Smooth muscle cell (in vitro differentiated cells): ENCODE measurements at regions not wholly inside any gene's neighbourhood (a gene's known extent, or its start where the extent isn't known, plus 50 kb on each side); places are given as distances from the start of the nearest gene placed in this dataset.

Source experiments
- DNase-seq: peaks from one replicate; lab custom pipeline; 2025; ENCODE audit not compliant: unreplicated experiment; lab: John Stamatoyannopoulos, UW
- H2AFZ ChIP-seq: fragments of 200-600 bp; sonication (generic); 2 replicates; pipeline ENCODE4 v1.6.0; 2016; ENCODE audit warnings: antibody characterized with exemption, low read depth, mild to moderate bottlenecking
- H3F3A ChIP-seq: fragments of 200-600 bp; sonication (generic); 2 replicates; pipeline ENCODE4 v1.6.0; 2017; ENCODE audit warnings: antibody characterized with exemption, low read depth
- H3K27ac ChIP-seq: fragments of 200-600 bp; sonication (generic); 2 replicates; pipeline ENCODE4 v1.5.1; 2016; ENCODE audit warnings: low read depth, mild to moderate bottlenecking
- H3K27me3 ChIP-seq: fragments of 200-600 bp; sonication (generic); 2 replicates; pipeline ENCODE4 v1.6.1; 2016; ENCODE audit warnings: low read depth, mild to moderate bottlenecking
- H3K36me3 ChIP-seq: fragments of 200-600 bp; sonication (generic); 2 replicates; pipeline ENCODE4 v1.5.1; 2016; ENCODE audit warnings: low read depth
- H3K4me1 ChIP-seq: fragments of 200-600 bp; sonication (generic); 2 replicates; pipeline ENCODE4 v1.5.1; 2016; ENCODE audit warnings: low read depth
- H3K4me2 ChIP-seq: fragments of 200-600 bp; sonication (generic); 2 replicates; pipeline ENCODE4 v1.6.0; 2016; ENCODE audit warnings: mild to moderate bottlenecking
- H3K4me3 ChIP-seq: fragments of 200-600 bp; sonication (generic); 2 replicates; pipeline ENCODE4 v1.5.1; 2016; ENCODE audit warnings: mild to moderate bottlenecking
- H3K79me2 ChIP-seq: fragments of 200-600 bp; sonication (generic); 2 replicates; pipeline ENCODE4 v1.6.0; 2016; ENCODE audit warnings: low read depth, mild to moderate bottlenecking
- H3K9ac ChIP-seq: fragments of 200-600 bp; sonication (generic); 2 replicates; pipeline ENCODE4 v1.6.0; 2016; ENCODE audit warnings: low read depth
- H3K9me3 ChIP-seq: fragments of 200-600 bp; sonication (generic); replicated peaks from 2 replicates; pipeline ENCODE4 v1.5.1; 2016; ENCODE audit warnings: low read depth
- H4K20me1 ChIP-seq: fragments of 200-600 bp; sonication (generic); 2 replicates; pipeline ENCODE4 v1.6.0; 2016; ENCODE audit warnings: low read depth
- WGBS: methylation state at CpG from one replicate; pipeline ENCODE4 v1.1.7; 2016; ENCODE audit warnings: low lambda C conversion rate; 5-methylcytosine and 5-hydroxymethylcytosine counted together
- TF ChIP-seq, protein P1 (sequence below): fragments of 200-600 bp; sonication (generic); IDR thresholded peaks from 2 replicates; pipeline ENCODE4 v1.5.1; 2017; ENCODE audit warnings: borderline replicate concordance, mild to moderate bottlenecking, antibody characterized with exemption; ENCODE audit not compliant: insufficient read depth, poor library complexity, severe bottlenecking

DNA sequence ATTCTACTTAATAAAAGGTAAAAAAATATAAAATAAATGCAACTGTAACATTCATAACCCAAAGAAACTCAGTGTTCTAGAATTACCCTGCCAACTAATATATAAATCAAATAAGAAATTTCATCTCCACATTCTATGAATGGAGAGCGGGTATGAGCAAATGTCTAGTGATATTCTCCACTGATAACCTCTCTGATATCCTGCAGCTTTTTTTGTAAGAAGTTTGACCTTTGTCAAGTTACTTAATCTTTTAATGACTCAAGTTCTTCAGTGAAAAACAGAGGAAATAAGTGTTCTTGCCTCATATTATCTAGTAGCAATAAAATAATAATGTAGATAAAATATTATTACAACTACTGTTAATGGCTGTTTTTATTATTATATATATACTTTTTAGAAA is 1275.6 kb upstream of the CDH9 start:
- Histone ChIP-seq H3K27ac (no peak overlapping the region), H3K4me3 (no peak overlapping the region), H3K9ac (no peak overlapping the region), H3K27me3 (no peaks in the 10 kb centered on the region), H3K4me1 (no peaks in the 10 kb centered on the region), H2AFZ (no peak overlapping the region), H3K79me2 (no peaks in the 10 kb centered on the region), H4K20me1 (no peaks in the 10 kb centered on the region), H3F3A (no peaks in the 10 kb centered on the region), H3K4me2 (no peak overlapping the region), H3K36me3 (no peaks in the 10 kb centered on the region), H3K9me3 (no peaks in the 10 kb centered on the region)
- WGBS, result 60% methylated on average over 1 of the region's 1 CpG
- DNase-seq, result no peak
- TF ChIP-seq, protein P1, sequence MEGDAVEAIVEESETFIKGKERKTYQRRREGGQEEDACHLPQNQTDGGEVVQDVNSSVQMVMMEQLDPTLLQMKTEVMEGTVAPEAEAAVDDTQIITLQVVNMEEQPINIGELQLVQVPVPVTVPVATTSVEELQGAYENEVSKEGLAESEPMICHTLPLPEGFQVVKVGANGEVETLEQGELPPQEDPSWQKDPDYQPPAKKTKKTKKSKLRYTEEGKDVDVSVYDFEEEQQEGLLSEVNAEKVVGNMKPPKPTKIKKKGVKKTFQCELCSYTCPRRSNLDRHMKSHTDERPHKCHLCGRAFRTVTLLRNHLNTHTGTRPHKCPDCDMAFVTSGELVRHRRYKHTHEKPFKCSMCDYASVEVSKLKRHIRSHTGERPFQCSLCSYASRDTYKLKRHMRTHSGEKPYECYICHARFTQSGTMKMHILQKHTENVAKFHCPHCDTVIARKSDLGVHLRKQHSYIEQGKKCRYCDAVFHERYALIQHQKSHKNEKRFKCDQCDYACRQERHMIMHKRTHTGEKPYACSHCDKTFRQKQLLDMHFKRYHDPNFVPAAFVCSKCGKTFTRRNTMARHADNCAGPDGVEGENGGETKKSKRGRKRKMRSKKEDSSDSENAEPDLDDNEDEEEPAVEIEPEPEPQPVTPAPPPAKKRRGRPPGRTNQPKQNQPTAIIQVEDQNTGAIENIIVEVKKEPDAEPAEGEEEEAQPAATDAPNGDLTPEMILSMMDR, result no peak

- TF ChIP-seq, protein P1, result no peak
- Histone ChIP-seq H3K4me1 (no peaks in the 10 kb centered on the region), H2AFZ (no peak overlapping the region), H3K36me3 (no peaks in the 10 kb centered on the region), H3K9ac (no peak overlapping the region), H4K20me1 (no peaks in the 10 kb centered on the region), H3K79me2 (no peaks in the 10 kb centered on the region), H3K27me3 (no peaks in the 10 kb centered on the region), H3K4me2 (no peak overlapping the region), H3K27ac (no peak overlapping the region), H3K9me3 (no peaks in the 10 kb centered on the region), H3F3A (no peaks in the 10 kb centered on the region), H3K4me3 (no peak overlapping the region)
- 94% methylated on average over 2 of the region's 2 CpGs for WGBS
- DNase-seq, result no peak
Observed at GRCh38 chr5:28313321-28313951, 1275.0 kb upstream of the CDH9 start.

DNA sequence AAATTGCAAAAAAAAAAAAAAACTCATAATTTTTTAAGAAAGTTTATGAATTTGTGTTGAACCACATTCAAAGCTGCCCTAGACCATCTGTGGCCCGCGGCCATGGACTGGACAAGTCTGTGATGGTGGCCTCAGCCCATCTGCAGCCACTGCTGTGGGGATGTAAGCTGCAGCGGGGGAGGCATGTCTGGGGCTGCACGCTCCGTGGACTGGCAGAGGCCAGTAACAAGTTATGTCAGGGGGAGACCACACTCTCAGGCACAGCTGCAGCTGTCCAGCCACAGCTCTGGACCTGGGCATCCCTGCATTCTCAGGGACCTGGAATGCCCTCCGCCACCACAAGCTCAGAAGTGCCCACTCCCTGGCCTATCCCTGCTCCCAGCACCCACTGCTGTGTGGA is 1272.3 kb upstream of the CDH9 start:
- no peaks in the 10 kb centered on the region for H3K36me3 ChIP-seq
- no peaks in the 10 kb centered on the region for H3F3A ChIP-seq
- H3K27ac ChIP-seq, result no peak overlapping the region
- no peak overlapping the region for H2AFZ ChIP-seq
- H3K9me3 ChIP-seq, result no peaks in the 10 kb centered on the region
- no peaks in the 10 kb centered on the region for H4K20me1 ChIP-seq
- no peaks in the 10 kb centered on the region for H3K27me3 ChIP-seq
- TF ChIP-seq, protein P1, result no peak
- no peak overlapping the region for H3K9ac ChIP-seq
- H3K4me1 ChIP-seq, result no peaks in the 10 kb centered on the region
- no peaks in the 10 kb centered on the region for H3K79me2 ChIP-seq
- 94% methylated on average over 6 of the region's 6 CpGs for WGBS
- no peak overlapping the region for H3K4me3 ChIP-seq
- H3K4me2 ChIP-seq, result no peak overlapping the region
- no peak for DNase-seq

DNA sequence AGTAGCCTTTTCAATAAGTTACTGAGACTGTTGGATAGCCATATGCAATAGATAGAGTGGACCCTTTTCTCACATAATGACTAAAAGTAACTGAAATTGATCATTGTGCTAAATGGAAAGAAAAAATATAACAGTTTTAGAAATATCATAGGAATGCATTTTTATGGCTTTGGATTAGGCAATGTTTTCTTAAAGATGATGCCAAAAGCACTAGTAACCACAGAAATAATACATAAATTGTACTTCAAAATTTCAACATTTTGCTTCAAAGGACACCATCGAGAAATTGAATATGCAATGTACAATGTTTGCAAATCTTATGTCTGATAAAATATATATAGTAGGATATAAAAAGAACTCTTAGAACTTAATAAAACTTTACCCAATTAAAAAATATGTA is 1267.5 kb upstream of the CDH9 start:
- no peak overlapping the region for H3K27ac ChIP-seq
- H3K4me2 ChIP-seq, result no peak overlapping the region
- TF ChIP-seq, protein P1, result no peak
- no peak overlapping the region for H2AFZ ChIP-seq
- H3K9me3 ChIP-seq, result no peaks in the 10 kb centered on the region
- no peak overlapping the region for H3K9ac ChIP-seq
- no peak overlapping the region for H3K4me3 ChIP-seq
- no peaks in the 10 kb centered on the region for H3K36me3 ChIP-seq
- H3K4me1 ChIP-seq, result no peaks in the 10 kb centered on the region
- DNase-seq, result no peak
- 89% methylated on average over 1 of the region's 1 CpG for WGBS
- H3K79me2 ChIP-seq, result no peaks in the 10 kb centered on the region
- no peaks in the 10 kb centered on the region for H3K27me3 ChIP-seq
- no peaks in the 10 kb centered on the region for H3F3A ChIP-seq
- H4K20me1 ChIP-seq, result no peaks in the 10 kb centered on the region
